HTR-8/SVneo (cell line): ENCODE measurements at regions not wholly inside any gene's neighbourhood (a gene's known extent, or its start where the extent isn't known, plus 50 kb on each side); places are given as distances from the start of the nearest gene placed in this dataset.

Experiments used
- DNase-seq: peaks from one replicate; pipeline ENCODE4 v3.0.0; 2011; ENCODE audit warnings: low spot score, mixed read lengths; ENCODE audit not compliant: insufficient read length
- FAIRE-seq: peaks from 2 replicates; lab custom pipeline; 2011; peaks lifted over from hg19 to GRCh38; lab: Jason Lieb, UNC

DNA sequence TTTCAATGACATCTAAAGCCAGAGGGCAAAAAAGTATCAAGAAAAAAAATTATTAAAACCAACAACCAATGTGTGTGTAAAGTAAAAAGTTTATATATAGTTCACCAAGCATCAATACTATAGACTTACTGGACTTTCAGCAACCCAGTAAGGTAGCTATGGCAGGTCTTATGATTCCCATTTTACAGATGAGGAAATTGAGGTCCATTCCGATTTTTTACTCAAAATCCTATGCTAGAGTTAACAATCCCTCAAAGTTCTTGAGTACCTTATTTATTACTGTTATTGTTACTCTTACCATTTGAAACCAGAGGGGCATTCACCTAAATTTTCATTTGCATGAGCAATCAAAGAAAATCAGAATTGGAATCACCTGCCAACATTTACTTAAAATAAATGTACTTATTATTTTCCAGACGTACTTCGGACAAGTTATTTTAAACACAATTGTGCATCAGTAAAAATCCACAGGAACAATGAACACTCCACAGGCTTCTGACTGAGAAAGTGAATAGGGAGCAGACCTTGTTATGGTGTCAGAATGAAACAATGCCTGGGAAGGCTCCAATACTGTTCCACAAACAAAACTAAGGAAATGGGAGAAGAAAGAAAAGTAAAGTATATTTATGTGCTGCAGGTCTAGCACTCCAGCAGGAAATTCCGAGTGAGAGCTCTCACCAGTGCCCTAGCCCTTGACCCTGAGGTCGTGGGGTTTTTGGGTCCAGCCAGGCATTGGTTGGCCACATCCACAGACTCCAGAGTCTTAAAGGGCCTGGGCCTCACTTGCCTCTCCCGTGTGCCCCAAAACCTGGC, 229.9 kb downstream of the PIK3R1 start:
- FAIRE-seq (no peak), DNase-seq (no peak)

DNA sequence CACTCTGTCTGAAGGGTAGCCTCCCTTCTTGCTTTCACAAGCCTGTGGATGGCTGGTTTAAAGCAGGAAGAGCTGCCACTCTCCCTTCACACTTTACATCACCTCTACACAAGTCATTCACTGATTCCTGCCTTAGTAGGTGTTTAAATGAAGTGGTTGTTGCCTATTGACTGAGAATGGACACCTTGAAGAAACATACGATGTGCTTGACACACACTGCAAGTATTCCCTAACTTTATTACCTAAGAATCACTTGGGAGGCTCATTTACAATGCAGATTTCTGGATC, 230.5 kb downstream of the PIK3R1 start:
- DNase-seq (no peak), FAIRE-seq (no peak)

DNA sequence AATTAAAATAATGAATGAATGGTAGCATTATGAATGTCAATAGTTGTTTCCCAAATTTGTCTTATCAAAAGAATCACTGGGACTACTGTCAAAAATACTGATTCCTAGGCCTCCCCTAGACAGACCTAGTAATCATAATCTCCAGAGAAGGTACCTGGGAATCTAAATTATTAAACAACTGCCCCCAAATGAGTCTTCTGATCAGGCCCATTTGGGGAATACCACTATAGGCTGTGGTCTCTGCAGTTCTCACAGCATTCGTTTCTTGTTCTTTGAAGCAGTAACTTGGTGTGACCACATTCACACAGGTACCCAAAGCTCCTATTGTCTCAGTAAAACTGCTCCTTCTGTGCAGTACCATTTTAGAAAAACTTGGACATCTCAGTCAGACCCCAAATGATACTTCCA, 230.9 kb downstream of the PIK3R1 start:
- FAIRE-seq: no peak
- DNase-seq: no peak

DNA sequence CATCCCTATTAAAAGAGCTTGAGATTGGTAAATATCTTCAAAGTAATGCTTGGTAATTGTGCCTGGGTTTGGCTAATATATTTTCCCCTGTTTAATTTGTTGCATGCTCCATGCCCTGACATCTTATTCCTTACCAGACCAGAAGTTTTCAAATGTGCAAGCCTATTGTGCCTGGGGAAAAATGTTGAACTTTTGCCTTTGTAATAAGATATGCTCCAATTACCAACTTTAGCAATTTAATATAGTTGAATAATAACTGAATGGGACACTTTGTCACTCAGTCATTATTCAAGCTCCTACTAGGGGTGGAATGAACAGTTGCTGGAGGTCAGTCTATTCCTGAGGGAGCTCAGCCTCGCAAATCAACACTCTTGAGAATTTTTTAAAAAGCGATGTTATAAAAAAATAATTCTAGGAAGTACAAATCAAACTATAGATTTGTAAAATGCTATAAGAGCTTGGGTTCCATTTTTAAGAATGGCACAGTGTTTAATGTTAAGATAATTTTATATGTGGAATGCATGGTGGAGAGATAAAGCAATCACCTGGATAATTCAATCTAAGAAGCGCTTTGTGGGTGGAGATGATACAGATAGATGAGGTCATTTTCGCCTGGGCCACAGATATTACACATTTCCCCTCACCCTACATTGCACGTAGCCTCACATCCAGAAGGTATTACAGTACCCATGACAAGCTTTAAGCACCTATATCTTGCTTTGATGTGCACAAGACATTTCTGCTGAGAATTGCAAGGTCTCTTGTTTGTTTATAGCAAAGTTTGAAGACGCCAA, 231.8 kb downstream of the PIK3R1 start:
- FAIRE-seq (no peak), DNase-seq (no peak)

DNA sequence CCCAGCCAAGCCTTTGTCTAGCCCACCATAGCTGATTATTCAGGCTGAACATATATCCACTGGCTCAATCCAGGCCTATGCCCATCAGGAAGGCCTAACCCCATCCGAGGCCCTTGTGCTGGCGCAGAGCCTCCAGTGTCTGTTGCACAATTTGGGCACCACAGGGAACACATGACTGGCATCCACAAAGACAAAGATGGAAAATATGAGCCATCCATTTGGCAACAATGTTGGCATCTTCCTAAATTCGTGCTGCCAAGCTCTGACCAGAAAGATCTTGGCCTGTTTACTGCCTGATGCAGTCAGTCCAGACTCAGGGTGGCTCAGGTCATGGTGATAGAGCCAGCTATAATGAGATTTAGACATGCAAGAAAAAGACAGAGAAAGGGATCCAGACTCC, 233.8 kb downstream of the PIK3R1 start:
- DNase-seq: no peak
- FAIRE-seq: no peak

DNA sequence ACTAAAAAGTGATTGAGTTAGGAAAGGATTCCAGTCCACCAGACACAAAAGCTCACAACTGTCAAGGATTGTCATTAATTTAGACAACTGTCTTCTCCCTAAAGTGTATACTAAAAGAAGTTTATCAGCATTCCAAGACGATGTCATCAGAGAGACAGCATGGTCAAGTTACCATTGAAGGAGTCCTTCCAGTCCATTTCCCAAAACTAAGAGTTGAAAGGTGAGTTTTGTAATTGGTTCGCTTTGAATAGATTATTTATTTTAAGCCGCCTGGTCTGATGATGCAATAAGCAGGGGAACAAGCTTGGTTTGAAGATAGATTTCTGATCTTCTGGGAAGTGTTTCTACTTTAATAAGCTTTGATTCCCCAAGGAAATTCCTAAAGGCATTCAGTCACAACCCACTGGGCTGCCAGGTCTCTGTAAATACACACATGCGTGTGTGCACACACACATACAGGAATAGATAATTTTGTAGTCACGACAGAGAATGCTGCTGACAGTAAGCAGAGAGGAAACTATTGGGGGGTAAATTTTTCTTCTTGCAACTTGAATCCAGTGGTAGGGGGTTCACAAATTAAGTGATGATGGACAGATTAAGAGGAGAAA, 234.8 kb downstream of the PIK3R1 start:
- DNase-seq (no peak), FAIRE-seq (no peak)

DNA sequence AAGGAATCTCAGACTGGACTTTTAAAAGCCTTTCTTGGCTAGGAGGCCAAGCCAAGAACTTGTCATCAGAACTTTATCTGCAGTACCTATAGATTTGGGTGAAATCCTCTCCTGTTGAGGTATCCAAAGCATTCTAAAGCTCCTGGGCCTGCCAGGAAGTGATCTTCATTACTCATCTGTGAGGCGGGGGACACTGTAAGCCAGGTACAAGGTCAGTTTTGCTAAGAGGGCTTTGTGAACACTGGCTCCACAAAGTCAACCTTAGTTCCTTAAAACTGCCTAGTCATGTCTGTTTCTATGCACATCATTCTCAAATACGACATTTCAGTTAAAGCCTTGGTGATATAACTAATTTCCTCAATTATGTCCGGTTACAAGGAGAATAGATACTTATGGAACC, 236.7 kb downstream of the PIK3R1 start:
- no peak for DNase-seq
- no peak for FAIRE-seq

DNA sequence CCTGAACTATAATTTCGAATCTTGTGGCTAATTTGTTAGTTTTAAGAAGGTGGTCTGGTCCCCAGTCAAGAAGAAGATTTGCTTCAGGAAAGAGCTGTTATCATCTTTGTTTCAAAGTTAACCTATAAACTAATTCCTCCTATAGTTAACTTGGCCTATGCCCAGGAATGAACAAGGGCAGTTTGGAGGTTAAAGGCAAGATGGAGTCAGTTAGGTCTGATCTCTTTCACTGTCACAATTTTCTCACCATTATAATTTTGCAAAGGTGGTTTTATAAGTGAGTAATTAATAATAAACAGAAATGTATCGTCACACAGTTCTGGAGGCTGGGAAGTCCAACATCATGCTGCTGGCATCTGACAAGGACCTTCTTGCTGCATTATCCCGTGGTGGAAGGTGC, 238.6 kb downstream of the PIK3R1 start:
- DNase-seq: no peak
- FAIRE-seq: no peak

DNA sequence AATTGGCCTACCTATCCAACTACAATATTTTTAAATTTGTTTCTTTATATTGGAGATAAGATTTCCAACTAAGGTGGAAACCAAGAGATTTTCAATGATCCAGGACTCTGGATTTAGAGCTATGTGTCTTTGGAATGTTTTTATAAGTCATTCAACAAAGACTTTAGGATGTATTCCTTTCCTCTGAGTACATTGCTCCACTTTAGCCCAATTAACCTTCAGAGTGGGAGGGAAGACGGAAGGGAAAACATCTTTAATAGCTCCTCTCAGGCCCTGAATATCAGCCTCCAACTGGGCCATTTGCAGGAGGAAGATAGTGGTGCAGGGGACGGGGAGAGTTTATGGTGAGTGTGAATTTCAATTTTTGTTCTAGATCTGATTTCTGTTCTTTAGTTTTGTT, 239.2 kb downstream of the PIK3R1 start:
- FAIRE-seq (no peak), DNase-seq (no peak)

DNA sequence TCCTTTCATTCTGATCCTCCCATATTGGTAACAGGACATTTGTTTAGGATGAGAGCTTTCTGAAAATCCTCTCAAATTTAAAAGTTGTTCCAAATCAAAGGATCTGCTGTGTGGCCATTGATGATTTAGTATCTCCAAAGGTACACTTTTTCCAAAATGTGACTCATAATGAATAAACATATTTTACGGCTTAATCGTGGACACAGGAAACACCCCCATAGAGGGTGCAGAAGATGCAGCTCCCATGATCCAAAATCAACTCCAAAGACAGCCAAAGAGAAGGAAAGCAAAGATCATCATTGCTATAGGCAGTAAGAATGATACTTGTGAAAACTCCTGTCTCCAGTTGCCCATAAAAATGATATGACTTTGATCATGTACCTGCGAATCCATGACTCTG, 239.7 kb downstream of the PIK3R1 start:
- DNase-seq (no peak), FAIRE-seq (no peak)

DNA sequence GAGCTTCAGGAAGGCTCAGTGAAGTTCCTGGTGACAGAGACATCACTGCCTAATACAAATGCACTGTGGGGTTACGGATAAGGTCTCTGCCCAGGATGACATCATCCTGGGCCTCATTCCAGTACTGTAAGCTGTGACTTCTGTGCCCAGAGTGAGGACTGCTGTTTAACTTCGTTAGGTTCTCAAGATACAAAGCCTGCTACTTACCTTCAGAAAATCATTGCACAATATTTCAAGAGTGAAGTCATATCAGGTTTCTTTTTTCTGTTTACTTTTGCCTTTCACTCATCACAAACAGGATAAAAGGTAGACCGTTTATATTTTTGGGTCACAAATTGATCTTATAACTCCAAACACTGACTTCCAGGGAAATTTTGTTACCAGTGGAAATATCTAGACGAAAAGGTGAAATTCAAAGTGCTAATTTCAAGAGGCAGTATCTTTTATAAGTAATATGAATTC, 241.2 kb downstream of the PIK3R1 start:
- peak; percentile 35 for DNase-seq
- peak; percentile 52 for FAIRE-seq

DNA sequence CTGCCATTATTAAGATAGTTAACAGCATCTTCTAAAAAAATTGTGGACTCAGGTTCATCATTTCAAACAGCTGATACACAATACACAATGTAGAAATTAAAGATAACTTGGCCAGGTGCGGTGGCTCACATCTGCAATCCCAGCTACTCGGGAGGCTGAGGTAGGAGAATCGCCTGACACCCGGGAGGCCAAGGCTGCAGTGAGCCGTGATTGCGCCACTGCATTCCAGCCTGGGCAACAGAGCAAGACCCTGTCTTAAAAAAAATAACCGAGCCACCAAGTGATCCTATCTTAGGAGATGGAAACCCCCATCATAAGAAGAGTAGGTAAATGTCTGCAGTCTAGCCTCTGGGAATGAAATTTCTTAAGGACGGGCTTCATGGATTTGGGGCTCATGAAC, 241.7 kb downstream of the PIK3R1 start:
- no peak for DNase-seq
- no peak for FAIRE-seq

DNA sequence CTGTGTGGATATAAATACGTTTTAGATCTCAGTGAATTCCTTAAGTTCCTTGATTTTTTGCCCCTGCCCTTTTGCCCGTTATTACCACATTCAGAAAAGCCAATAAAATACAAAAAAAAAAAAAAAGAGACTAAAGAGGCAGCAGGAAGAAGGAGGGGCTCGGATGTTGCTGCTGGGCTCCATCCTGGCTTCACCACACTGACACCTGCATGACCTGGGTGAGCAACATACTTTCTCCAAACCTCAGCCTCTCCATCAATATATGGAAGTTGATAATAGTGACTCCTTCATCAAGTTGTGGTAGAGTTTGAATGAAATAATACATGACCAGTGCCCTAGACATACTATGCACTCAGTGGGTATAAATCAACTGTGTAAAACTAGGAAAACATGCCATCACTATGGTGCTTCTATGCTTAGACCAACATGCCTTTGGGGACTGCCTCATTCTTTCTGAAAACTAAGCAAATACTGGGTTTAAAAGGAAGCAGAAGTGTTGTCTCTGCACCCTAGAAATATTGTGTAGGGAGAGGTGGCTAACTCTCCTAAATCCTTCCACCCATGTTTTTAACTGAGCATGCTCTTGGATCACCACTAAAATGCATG, 243.0 kb downstream of the PIK3R1 start:
- no peak for DNase-seq
- no peak for FAIRE-seq

DNA sequence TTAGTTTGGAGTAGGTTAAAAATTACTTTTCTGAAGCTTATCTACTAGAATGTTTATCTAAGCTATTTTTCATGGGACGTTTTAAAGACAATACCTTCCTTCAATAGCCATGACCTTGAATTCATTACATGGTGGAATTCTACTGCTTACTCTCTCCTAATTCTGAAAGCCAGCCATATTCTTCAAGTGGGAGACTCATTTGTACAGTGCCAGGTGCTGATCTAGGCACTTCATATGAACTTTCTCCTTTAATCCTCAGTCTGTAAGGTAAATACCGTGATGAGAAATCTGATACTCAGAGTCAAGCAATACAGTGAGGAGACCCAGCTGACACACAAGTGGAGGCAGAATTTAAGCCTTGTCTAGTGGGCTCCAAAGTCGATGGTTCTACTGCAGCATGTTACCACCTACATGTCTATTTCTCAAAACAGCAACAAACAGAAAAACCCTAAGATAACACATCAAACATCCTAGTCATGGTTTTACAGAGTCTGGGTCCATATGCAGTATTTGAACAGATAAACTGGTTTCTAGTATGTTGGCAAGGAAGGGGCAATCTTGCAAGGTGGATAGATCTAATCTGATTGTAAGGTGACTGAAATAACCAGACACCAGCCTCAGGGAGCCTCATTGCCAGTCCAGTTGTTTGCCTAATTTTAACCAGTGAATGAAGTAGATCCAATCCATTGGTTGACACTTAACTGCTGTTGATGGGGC, 243.7 kb downstream of the PIK3R1 start:
- FAIRE-seq (no peak), DNase-seq (no peak)

DNA sequence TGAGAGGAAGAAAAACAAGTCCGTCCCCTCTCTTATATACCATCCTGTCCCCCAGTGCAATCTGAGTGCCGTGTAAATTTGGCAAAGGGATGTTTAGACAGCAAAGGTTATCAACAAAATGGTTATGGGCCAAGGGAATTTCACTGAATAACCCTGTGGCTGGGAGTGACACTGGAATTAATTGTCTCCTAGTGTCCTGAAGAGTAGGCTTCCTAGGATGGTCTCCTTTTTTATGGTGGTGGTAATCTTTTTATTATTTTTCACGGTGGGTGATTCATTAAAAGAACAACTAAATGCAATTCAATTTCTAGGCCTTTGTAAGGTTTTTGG, 244.2 kb downstream of the PIK3R1 start:
- DNase-seq: no peak
- FAIRE-seq: no peak

DNA sequence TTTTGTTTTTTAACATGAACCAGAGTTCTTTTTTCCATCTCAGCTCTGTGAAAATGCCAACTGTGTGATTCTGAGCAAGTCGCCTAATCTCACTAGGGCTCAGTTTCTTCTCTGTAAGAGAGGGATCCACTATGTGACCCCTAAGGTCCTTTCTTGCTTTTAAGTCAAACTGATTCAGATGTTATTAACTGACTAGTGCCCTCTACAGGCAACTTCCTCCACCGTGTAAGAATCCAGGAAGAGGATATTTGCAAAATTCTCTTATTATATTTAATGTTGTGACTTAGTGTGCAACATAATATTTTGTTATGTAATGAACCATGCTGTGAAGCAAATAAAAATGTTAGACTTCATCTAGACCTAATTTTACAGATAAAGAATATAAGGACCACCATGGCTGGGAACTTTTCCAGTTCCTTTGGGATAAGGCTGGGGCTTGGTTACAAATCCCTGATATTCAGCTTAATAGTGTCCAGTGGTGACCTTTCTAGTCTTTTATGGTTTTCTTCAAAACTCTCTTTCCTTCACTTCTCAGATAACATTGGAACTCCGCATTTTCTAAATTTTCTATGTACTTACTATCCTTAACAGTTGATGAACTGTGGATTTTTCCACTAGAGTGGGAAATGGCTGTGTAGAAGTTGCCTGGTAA, 244.7 kb downstream of the PIK3R1 start:
- DNase-seq (peak; percentile 29), FAIRE-seq (no peak)

DNA sequence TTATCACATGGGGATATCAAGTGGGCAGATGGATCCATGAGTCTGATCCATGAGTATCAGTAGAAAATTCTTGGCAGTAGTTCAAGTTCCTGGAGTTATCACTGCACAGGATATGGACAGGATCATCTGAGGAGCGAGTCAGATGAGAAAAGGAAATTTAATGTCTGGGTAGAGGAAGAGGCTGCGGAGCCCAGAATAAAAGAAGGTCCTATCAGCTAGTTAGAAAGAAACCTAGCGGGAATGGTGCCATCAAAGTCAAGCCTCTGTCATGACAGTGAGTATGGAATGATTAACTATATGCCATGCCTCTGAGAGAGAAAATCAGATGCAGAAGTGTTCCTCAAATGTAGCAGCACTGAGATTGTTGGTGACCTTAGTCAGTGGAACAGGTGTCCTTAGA, 248.1 kb downstream of the PIK3R1 start:
- DNase-seq (no peak), FAIRE-seq (no peak)

DNA sequence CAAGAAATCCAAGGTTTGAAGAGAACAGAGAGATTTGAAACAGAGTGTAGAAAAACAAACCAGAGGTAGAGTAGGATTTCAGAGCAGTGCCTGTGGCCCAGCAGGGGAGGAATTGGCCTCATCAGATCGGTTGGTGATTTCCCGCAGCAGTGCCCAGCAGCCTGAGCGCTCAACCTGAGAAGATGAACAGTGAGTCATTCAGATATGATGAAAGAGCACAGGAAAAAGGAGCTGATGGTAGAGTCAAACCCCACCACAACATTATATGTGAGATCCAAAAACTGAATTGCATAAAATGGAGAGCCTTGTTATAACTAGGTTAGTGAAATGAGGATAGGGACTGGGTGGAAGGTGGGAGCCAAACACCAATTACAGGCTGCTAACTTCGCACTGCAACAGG, 248.9 kb downstream of the PIK3R1 start:
- DNase-seq: peak; percentile 5
- FAIRE-seq: no peak

DNA sequence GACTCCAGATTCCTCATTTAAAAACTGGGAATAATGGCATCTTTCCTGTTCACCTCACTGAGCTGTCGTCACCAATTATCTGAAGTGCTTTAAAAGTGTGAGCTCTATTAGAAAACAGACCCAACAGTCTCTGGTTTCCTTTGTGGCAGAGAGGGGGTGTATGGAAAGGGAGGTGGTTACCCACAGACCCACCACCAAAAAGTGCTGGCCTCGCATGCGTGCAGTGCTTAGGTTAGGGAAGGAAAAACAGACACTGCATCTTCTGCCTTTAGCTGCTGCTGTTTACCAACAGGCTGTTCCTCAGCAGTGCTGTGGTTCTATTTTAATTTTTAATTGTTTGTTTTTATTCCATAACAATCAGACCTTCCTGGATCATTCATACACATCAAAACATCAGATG, 249.6 kb downstream of the PIK3R1 start:
- FAIRE-seq (no peak), DNase-seq (no peak)

DNA sequence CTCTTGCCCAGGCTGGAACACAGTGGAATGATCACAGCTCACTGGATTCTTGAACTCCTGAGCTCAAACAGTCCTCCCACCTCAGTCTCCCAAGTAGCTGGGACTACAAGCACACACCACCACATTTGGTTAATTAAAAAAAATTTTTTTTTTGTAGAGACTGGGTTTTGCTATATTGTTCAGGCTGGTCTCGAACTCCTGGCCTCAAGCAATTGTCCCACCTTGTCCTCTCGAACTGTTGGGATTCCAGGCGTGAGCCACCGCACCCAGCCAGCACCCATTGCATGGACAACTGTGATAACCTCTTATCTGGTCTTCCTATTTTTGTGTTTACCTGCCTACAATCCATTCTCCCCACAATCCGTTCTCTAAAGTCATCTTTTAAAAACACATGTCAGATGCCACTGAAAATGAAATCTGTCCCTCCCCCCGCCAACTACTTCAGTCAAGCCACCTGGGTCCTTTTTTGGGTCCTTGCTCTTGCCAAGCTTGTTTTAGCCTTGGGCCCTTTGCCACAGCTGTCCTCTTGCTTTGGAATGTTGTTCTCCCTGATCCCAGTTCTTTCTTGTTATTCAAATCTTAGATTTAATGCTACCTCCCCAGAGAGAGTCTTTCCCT, 250.5 kb downstream of the PIK3R1 start:
- no peak for FAIRE-seq
- no peak for DNase-seq
